ENCODE measurements at regions not wholly inside any gene's neighbourhood (a gene's known extent, or its start where the extent isn't known, plus 50 kb on each side); places are given as distances from the start of the nearest gene placed in this dataset.

- no peak for DNase-seq (ENCODE audit: low read depth in 1 of 2, low spot score in 1 of 2)
Measured at GRCh38 chr15:95292785-95293450, 1037.6 kb upstream of the NR2F2 start.

GRCh38 chr15:95293456-95294031 is 1037.0 kb upstream of the NR2F2 start:
- no peaks in the 10 kb centered on the region for H3K27me3 ChIP-seq (ENCODE audit: insufficient read depth, poor library complexity, severe bottlenecking)
- H3K27ac ChIP-seq (replicated peaks): no peak overlapping the region
- TF ChIP-seq CTCF (IDR thresholded peaks at IDR 0.05; ENCODE audit: insufficient read depth, low read length): no peak
- no peak for TF ChIP-seq POLR2AphosphoS5 (IDR thresholded peaks at IDR 0.05; ENCODE audit: low read depth)
- TF ChIP-seq REST (IDR thresholded peaks at IDR 0.05; ENCODE audit: insufficient replicate concordance, low read depth): no peak
- TF ChIP-seq GABPA (IDR thresholded peaks at IDR 0.05; ENCODE audit: low read depth): no peak
- TF ChIP-seq SPI1 (IDR thresholded peaks at IDR 0.05; ENCODE audit: borderline replicate concordance, low read depth): no peak
- H3K4me3 ChIP-seq (replicated peaks; ENCODE audit: insufficient read depth, low read length): no peak overlapping the region
- DNase-seq (ENCODE audit: low read depth in 1 of 2, low spot score in 1 of 2): no peak

More at GRCh38 chr15:95292785-95293450, 1037.6 kb upstream of the NR2F2 start:
- no peak overlapping the region for H3K4me3 ChIP-seq (replicated peaks; ENCODE audit: insufficient read depth, low read length)
- no peak for TF ChIP-seq GABPA (IDR thresholded peaks at IDR 0.05; ENCODE audit: low read depth)
- TF ChIP-seq CTCF (IDR thresholded peaks at IDR 0.05; ENCODE audit: insufficient read depth, low read length): no peak
- no peak for TF ChIP-seq SPI1 (IDR thresholded peaks at IDR 0.05; ENCODE audit: borderline replicate concordance, low read depth)
- TF ChIP-seq POLR2AphosphoS5 (IDR thresholded peaks at IDR 0.05; ENCODE audit: low read depth): no peak
- no peak for TF ChIP-seq REST (IDR thresholded peaks at IDR 0.05; ENCODE audit: insufficient replicate concordance, low read depth)
- no peak overlapping the region for H3K27ac ChIP-seq (replicated peaks)
- no peaks in the 10 kb centered on the region for H3K27me3 ChIP-seq (ENCODE audit: insufficient read depth, poor library complexity, severe bottlenecking)

- DNase-seq (ENCODE audit: low read depth in 1 of 2, low spot score in 1 of 2): no peak
- Histone ChIP-seq H3K27ac (replicated peaks) (no peak overlapping the region), H3K4me3 (replicated peaks; ENCODE audit: insufficient read depth, low read length) (no peak overlapping the region), H3K27me3 (ENCODE audit: insufficient read depth, poor library complexity, severe bottlenecking) (no peaks in the 10 kb centered on the region)
- TF ChIP-seq CTCF (IDR thresholded peaks at IDR 0.05; ENCODE audit: insufficient read depth, low read length): no peak
- TF ChIP-seq POLR2AphosphoS5 (IDR thresholded peaks at IDR 0.05; ENCODE audit: low read depth): no peak
Measured at GRCh38 chr15:95295363-95295762, 1035.1 kb upstream of the NR2F2 start.
